ENCODE measurements at regions not wholly inside any gene's neighbourhood (a gene's known extent, or its start where the extent isn't known, plus 50 kb on each side); places are given as distances from the start of the nearest gene placed in this dataset.
"Not testable (repeated sequence)": the region's sequence is repeated elsewhere in the genome, so short reads cannot be mapped to it uniquely, and the experiment has no call there.

DNA sequence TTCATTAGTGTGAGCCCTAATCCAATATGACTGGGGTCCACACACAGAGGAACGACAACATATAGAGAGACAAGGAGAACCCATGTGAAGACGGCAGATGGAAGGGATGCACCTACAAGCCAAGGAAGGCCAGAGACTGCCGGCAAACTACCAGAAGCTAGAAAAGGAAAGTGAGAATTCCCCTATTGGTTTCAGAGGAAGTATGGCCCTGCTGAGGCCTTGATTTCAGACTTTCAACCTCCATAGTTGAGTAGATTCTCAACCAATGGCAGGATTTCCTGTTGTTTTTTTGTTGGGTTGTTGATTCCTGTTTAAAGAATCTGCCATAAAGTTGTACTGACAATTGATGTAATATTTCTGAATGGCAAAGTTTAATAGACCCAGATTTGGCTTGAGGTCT is 241.5 kb downstream of the SATB2 start:
- H3K4me3 ChIP-seq (ENCODE audit: low read length) = no peak overlapping the region
- no peak for DNase-seq (ENCODE audit: low read depth, low spot score)

DNA sequence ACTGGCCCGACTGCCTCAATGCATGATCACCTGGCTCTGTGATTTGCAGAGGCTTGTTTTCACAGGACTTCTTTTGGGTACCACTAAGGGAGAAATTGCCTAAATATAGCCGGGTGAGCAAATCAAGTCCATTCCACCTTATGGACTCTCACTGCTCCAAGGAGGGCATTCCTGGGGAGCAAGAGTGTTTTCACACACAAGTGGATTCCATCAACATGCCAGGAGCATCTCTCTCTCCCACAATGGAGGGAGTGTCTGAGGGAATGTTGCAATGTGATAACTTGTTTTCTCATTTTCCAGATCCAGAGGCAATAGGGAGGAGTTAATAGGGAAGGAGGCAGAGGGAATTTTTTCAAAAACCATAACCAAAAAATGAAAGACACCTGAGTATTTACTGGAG is 250.7 kb downstream of the SATB2 start:
- DNase-seq (ENCODE audit: low read depth, low spot score) = no peak
- H3K4me3 ChIP-seq (ENCODE audit: low read length) = no peak overlapping the region

DNA sequence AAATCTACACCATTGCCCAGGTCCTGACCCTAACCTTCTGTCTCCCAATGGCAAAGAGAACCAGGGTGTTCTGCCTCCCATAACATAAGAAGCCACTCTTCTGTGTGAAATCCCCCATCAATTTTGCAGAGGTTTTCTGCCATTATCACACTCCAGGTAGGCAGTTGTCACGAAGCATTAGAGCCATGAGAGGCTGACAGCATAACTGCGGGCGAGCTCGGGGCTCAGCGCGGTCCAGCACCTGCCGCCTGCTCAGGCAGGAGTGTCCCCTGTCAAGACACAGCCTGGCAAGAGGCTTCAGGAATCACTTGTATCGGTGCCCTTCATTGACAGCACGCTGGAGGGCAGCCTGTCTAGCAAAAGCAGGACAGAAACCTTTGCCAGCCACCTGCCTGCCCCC is 251.2 kb downstream of the SATB2 start:
- no peak for DNase-seq (ENCODE audit: low read depth, low spot score)
- H3K4me3 ChIP-seq (ENCODE audit: low read length) = no peak overlapping the region

DNA sequence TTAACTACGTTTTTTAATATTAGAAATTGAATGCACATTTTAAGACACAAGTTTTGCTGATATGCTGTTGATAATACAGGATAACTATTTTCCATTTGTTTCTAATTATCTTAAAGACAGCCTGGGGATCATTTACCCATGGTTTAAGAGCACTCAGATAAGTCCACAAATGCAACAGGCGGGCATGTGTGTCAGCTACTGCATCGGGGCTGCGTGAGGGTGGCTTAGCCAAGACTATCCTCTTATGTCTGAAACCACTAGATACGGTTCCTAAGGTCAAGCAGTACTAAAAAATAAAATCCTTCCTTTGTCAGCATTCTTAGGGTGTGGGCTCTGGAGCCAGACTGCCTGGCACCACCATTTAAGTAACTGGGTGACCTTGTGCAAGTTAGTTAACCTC is 254.8 kb downstream of the SATB2 start:
- no peak for DNase-seq (ENCODE audit: low read depth, low spot score)
- H3K4me3 ChIP-seq (ENCODE audit: low read length) = no peak overlapping the region

DNA sequence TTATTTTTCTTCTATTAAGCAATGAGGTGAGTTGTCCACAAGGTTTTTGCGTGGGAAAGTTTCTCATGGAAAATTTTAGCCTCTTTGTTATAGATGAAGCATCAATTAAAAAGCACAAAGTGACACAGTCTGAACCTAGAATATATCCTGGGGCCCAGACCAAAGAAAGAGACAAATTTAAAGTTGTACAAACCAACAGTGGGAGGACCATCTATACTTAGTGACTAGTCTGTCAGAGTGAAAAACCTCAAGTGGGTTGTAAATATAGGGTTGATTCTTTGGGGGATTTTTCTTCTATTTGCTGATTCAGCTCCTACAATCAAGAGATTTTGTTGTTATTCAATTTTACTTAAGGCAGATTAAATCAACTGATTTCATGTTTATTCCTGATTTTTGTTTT is 256.2 kb downstream of the SATB2 start:
- H3K4me3 ChIP-seq (ENCODE audit: low read length) = no peak overlapping the region
- DNase-seq (ENCODE audit: low read depth, low spot score) = no peak

DNA sequence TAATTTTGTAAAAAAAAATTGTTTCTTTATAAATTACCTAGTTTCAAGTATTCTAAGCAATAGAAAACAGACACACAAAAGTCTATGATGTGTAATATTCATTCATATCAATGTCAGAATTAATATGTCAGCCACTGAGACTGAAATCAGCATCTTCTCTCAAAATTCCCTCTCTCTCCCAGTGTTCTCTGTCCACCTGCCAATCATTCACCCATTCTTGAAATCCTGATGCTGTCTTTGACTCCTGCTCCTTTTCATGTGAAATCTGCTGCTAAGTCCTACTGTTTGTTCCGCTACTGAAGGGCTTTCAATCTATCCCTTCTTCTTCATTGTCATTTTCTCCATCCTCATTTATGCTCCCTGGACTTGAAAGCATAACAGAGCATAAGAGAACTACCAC is 257.9 kb downstream of the SATB2 start:
- H3K4me3 ChIP-seq (ENCODE audit: low read length) = no peak overlapping the region
- no peak for DNase-seq (ENCODE audit: low read depth, low spot score)

DNA sequence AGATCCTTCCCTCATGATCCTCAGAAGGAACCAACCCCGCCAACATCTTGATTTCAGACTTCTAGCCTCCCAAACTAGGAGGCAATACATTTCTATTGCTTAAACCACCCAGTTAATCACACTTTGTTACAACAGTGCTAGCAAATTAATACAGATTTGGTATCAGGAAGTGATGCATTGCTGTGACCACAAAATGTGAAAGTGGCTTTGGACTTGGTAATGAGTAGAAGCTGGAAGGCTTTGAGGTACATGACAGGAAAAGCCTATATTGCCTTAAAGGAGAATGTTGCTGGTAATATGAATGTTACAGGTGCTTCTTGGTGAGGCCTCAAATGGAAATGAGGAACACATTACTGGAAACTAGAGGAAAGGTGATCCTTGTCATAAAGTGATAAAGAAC is 260.3 kb downstream of the SATB2 start:
- DNase-seq (ENCODE audit: low read depth, low spot score) = peak; percentile 58
- no peak overlapping the region for H3K4me3 ChIP-seq (ENCODE audit: low read length)

DNA sequence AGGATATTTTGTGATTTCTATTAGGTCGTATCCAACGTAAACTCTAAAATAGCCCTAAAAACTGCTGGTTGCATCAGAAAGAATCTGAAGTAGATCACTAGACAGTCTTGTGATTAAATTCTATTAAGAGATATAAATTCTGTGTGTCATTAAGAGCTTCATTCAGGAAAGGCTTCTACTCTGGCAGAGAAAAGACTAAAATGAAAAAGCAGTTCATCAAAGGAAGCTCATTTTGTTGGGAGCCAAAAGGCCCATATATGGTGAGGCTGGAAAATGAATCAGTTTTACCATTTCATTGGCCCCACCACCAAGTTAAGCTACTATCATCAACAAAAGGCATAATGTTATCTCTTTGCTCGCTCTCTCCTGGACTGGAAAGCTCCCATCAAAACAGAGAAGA is 261.1 kb downstream of the SATB2 start:
- H3K4me3 ChIP-seq (ENCODE audit: low read length) = no peak overlapping the region
- no peak for DNase-seq (ENCODE audit: low read depth, low spot score)

DNA sequence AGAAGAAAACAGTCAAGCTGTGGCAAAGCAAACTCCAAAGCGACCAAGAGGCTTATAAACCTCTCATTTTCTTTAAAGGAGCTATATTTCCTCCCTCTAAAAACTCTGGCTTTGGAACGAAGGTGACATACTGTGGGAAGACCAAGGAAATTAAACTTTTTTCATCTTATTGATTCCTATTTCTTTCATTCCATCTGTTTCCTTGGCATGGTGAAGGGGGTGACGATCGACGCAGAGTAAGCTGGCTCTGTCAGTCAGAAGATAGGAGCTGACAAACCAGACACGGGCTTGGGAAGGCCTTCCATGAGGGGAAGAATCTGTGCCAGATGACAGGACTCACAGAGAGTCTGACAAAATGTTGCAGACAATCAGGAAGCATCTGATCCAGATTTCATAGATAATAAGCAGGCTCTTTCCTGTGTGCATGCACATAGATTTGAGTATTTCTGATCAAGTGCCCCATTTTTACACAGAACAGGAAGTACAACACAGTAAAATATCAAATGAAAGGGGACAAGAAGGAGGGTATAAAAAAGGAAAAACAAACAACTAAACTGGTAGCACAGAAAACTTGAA is 261.7 kb downstream of the SATB2 start:
- DNase-seq (ENCODE audit: low read depth, low spot score) = peak; percentile 27
- no peak overlapping the region for H3K4me3 ChIP-seq (ENCODE audit: low read length)

DNA sequence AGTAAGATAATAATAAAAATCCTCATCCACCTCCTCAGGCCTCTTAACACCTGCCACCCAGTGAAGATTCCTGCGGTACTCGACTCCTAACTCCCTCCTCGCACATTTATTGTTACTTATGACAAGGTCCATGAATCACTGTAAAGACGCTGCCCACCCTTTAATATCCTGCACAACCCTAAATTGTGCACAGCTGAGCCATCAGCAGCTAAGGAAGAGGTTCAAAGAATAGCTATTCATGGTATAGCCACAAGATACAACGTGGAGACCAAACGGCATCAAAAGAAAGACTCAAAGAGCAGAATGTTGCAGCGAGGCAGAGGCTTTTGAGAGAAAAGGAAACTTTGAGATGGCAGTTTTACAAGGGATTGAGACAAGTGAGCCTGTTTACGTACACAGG is 266.3 kb downstream of the SATB2 start:
- no peak for DNase-seq (ENCODE audit: low read depth, low spot score)
- no peak overlapping the region for H3K4me3 ChIP-seq (ENCODE audit: low read length)

DNA sequence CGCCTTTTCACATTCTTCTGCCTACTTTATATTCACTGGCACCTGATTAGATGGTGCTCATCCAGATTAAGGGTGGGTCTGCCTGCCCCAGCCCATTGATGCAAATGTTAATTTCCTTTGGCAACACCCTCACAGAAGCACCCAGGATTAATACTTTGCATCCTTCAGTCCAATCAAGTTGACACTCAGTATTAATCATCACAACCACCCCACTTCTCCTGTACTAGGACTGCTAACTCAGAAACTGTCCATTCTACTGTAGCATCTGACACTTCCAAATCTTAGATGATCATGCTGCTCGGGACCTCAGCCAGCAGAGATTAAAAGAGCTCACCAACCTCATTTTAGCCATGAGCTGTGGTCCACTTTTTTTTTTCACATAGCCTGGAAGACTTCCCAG is 268.5 kb downstream of the SATB2 start:
- H3K4me3 ChIP-seq (ENCODE audit: low read length) = no peak overlapping the region
- no peak for DNase-seq (ENCODE audit: low read depth, low spot score)

DNA sequence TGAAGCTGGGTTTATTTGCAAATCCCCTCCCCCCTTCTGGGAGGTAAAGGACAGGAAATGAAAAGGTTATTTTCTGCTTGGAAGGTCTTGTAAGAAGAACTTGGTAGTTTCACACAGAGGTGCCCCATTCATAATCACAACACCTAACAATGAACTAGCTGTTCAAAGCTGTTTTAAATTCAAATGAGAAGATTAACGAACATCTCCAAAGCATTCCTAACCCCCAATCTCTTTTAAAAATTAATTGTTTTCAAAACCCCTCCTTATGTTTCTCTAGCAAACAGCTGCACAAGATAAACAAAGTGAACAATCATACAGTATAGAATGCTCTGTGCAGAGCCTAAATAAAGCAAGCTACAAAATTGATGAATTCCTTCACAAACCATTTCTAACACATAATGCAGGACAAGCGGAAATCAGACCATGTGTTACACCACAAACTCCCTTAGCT is 271.4 kb downstream of the SATB2 start:
- no peak for DNase-seq (ENCODE audit: low read depth, low spot score)
- H3K4me3 ChIP-seq (ENCODE audit: low read length) = no peak overlapping the region

DNA sequence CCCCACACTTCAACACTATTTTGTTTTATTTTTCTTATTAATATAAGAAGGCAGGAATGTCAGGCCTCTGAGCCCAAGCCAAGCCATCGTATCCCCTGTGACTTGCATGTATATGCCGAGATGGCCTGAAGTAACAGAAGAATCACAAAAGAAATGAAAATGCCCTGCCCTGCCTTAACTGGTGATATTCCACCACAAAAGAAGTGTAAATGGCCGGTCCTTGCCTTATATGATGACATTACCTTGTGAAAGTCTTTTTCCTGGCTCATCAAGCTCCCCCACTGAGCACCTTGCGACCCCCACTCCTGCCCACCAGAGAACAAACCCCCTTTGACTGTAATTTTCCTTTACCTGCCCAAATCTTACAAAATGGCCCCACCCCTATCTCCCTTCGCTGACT is 272.6 kb downstream of the SATB2 start:
- not testable (repeated sequence) for H3K4me3 ChIP-seq (ENCODE audit: low read length); DNase-seq (ENCODE audit: low read depth, low spot score)

DNA sequence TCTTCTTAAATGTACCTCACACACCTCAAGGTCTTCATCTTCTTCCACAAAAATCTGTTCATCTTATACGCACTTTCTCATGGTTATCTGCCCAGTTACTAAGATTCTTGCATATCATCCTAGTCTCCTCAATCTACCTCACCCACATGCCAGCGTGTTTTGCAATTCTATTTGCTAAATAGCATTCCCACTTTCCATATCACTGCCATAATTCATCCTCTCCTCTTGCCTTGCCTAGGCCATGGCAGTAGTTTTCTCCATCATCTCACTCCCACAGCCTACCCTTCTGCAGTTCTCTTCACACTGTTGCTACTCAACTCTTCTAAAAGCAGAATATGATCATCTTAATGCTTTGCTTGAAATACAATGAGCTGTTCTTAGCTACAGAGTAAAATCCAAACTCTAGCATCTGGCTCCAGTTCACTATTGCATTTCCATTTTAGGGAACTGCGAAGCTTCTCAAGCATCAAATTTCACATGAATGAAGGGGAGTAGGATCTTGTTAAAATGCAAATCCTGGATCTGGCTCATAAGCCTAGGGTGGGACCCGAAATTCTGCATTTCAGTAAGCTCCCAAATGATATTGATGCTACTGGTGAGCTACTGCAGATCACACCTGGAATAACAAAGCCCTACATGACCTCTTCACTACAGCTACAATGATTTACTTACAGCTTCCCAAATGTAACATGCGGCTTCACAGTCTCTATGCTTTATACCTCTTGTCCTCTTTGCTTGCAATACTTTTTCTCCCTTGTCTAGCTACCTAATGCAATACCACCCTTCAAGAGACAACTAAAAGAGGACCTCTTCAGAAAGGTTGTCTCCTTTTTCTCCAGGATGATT is 293.9 kb downstream of the SATB2 start:
- no peak overlapping the region for H3K4me3 ChIP-seq (ENCODE audit: low read length)
- DNase-seq (ENCODE audit: low read depth, low spot score) = no peak

DNA sequence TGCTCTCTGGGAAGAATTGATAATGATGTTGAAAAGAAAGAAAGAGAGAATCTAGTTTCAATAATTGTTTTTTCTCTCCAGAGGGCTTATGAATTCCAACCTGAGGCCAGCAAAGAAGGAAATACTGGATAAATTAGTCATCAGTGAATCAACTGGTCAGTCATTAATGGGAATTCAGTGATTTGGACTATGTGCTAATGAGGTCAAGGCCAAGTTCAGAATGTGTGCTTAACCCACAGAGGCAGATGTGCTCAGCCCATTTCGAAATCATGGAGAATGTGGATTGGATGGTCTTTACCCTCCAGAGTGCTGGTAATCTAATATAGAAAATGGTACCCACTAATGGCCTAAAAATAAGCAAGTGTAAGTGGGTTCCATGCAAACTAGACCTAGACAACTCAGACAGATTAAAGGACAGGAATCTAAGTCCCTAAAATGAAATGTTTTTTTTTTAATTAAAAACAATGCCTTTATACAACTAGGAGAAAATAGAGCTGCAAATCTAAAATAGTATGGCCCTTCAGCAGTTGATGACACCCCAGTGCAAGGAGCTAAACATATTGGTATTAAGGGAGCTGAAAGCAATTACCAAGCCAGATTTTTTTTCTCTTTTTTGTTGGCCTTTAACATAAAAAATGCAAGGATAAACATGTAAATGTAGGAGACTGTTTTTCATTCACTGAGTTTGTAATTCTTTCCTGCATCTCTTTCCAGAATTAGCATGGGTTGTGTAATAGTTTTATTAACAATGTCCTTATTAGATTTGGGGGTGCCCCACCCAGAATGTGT is 296.9 kb downstream of the SATB2 start:
- DNase-seq (ENCODE audit: low read depth, low spot score) = no peak
- no peak overlapping the region for H3K4me3 ChIP-seq (ENCODE audit: low read length)

DNA sequence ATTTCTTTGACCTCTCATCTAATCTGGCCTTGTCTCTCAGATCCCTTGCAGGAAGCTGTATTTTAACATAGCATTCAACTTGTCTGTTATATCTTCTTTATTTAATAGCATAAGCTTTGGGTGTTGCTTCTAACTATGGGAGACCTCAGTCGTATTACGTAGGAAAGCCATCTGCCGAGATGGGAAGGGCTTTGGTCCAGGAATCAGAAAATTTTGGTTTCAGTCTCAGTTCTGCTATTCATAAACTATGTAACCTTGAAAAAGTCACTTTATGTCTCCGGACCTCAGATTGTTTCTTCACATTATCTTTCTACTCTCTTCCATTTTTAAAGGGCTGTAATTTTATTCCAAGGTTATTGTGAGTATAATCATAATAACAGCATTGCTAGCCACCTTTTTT is 297.7 kb downstream of the SATB2 start:
- DNase-seq (ENCODE audit: low read depth, low spot score) = no peak
- no peak overlapping the region for H3K4me3 ChIP-seq (ENCODE audit: low read length)

DNA sequence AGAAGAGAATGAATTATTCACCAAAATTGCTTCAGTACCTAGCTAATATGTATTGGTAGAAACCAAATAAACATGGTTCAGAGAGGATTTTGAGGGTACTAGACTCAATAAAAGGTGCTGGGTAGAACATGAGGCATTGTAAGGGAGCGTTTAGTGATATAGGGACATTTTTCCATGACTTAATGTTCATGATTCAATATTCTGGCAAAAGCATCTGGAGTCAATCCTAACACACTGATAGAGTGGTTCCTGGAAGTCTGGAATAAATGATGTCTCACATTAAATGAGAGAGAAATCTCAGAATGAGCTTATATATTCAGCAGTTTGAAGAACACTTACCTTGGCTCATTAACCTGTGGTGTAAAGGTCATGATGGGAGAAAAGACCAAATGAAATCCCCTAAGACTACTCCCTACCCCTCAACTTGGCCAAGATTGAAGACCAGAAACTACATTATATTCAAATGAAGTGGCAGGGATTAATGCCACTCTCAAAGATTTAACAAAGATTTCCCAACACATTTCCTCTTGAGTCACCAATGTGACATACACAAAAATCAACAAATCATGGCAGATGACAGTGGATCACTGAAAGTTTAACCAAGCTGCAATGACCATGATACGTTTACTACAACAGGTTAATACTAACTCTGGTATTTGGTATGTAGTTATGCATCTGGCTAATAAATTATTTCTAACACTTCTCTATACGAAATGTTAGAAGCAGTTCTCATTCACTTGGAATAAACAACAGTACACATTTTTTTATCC is 309.5 kb downstream of the SATB2 start:
- no peak for DNase-seq (ENCODE audit: low read depth, low spot score)
- H3K4me3 ChIP-seq (ENCODE audit: low read length) = no peak overlapping the region

DNA sequence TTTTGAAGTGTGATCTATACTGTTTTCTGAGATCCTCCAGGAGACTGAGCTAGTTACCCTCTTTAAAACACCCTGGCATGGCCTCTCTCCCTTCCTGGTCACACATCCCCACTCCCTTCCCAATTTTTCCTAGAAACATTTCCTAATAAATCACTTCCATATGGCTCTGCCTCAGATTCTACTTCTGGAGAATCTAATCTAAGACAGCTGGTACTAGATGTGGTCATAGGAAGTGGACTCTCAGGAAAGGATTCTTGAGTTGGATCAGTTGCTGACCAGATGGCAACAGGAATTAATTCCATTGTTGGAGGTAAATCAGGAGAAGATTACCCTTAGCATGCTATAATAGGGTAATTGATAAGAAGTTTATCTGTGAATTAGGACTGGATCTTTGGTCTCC is 310.5 kb downstream of the SATB2 start:
- no peak for DNase-seq (ENCODE audit: low read depth, low spot score)
- H3K4me3 ChIP-seq (ENCODE audit: low read length) = no peak overlapping the region

DNA sequence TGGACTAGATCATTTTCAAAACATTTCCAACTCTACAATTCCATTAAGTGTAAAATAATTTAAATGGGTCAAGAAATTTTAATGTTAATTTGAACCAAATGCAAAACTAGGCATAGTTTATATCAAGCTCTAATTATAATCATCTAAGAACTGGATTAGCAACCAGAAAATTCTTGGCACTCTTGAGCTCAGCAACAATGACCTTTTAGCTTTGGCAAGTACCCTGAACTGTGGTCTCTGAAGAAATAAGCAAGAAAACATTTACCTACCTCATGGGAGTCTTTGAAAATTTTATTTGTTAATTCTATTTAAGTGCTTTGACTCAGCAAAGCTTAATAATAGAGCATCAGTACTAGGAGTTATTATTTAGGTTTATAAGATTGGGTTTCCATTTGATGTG is 313.2 kb downstream of the SATB2 start:
- DNase-seq (ENCODE audit: low read depth, low spot score) = no peak
- H3K4me3 ChIP-seq (ENCODE audit: low read length) = no peak overlapping the region

DNA sequence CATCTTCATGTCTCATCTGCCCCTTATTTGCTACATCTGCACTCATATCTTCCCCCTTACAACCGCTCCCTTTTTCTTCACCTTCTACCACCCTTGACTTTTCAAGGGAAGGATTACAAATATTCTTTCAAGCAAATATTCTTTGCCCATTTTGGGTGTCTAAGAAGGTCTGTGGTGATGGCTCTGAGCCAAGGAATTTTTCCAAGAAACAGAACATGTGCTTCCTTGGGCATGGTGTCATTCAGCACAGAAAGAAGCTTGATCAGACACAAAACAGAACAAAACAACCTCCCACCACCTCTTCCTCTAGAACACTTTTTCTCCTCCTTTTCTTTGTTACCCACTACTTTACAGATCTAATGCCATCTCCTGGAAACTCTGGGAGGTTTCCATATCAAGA is 313.7 kb downstream of the SATB2 start:
- no peak overlapping the region for H3K4me3 ChIP-seq (ENCODE audit: low read length)
- no peak for DNase-seq (ENCODE audit: low read depth, low spot score)
